ENCODE measurements at regions not wholly inside any gene's neighbourhood (a gene's known extent, or its start where the extent isn't known, plus 50 kb on each side); places are given as distances from the start of the nearest gene placed in this dataset.

GRCh38 chr5:125215593-125215992 lies 469.2 kb upstream of the ZNF608 start:
- Histone ChIP-seq H3K4me3 (ENCODE audit: low read depth in 1 of 2, low read length in 2 of 2) (no peak overlapping the region), H3K36me3 (ENCODE audit: control insufficient read depth in 2 of 2, insufficient read depth in 2 of 2, low read length in 1 of 2) (no peaks in the 10 kb centered on the region), H3K27ac (ENCODE audit: low read depth in 2 of 2, low read length in 1 of 2) (no peak overlapping the region), H3K4me1 (ENCODE audit: control insufficient read depth in 2 of 2, insufficient read depth in 2 of 2, low read length in 1 of 2) (no peaks in the 10 kb centered on the region), H3K9me3 (ENCODE audit: control insufficient read depth in 2 of 2, insufficient read depth in 1 of 2, low read depth in 1 of 2, low read length in 1 of 2) (no peaks in the 10 kb centered on the region), H3K27me3 (ENCODE audit: control insufficient read depth in 1 of 2, insufficient read depth in 2 of 2, low read length in 2 of 2) (no peaks in the 10 kb centered on the region)
- 94 to 96% methylated on average over 1 of the region's 1 CpG for WGBS, 2 donors

- no peak overlapping the region for H3K4me3 ChIP-seq (ENCODE audit: low read depth in 1 of 2, low read length in 2 of 2)
- H3K9me3 ChIP-seq (ENCODE audit: control insufficient read depth in 2 of 2, insufficient read depth in 1 of 2, low read depth in 1 of 2, low read length in 1 of 2) = no peaks in the 10 kb centered on the region
- H3K27me3 ChIP-seq (ENCODE audit: control insufficient read depth in 1 of 2, insufficient read depth in 2 of 2, low read length in 2 of 2) = no peaks in the 10 kb centered on the region
- no peaks in the 10 kb centered on the region for H3K36me3 ChIP-seq (ENCODE audit: control insufficient read depth in 2 of 2, insufficient read depth in 2 of 2, low read length in 1 of 2)
- H3K4me1 ChIP-seq (ENCODE audit: control insufficient read depth in 2 of 2, insufficient read depth in 2 of 2, low read length in 1 of 2) = no peaks in the 10 kb centered on the region
- H3K27ac ChIP-seq (ENCODE audit: low read depth in 2 of 2, low read length in 1 of 2) = no peak overlapping the region
Measured at GRCh38 chr5:125219710-125220109, 473.3 kb upstream of the ZNF608 start.

- Histone ChIP-seq H3K4me1 (ENCODE audit: control insufficient read depth in 2 of 2, insufficient read depth in 2 of 2, low read length in 1 of 2) (no peaks in the 10 kb centered on the region), H3K27ac (ENCODE audit: low read depth in 2 of 2, low read length in 1 of 2) (no peak overlapping the region), H3K27me3 (ENCODE audit: control insufficient read depth in 1 of 2, insufficient read depth in 2 of 2, low read length in 2 of 2) (no peaks in the 10 kb centered on the region), H3K36me3 (ENCODE audit: control insufficient read depth in 2 of 2, insufficient read depth in 2 of 2, low read length in 1 of 2) (no peaks in the 10 kb centered on the region), H3K9me3 (ENCODE audit: control insufficient read depth in 2 of 2, insufficient read depth in 1 of 2, low read depth in 1 of 2, low read length in 1 of 2) (no peaks in the 10 kb centered on the region), H3K4me3 (ENCODE audit: low read depth in 1 of 2, low read length in 2 of 2) (no peak overlapping the region)
- 92 to 98% methylated on average over 1 of the region's 1 CpG for whole genome bisulfite sequencing, 2 donors
Measured at GRCh38 chr5:125220284-125220683, 473.8 kb upstream of the ZNF608 start.

- 76 to 88% methylated on average over 7 of the region's 7 CpGs for WGBS, 2 donors
- no peaks in the 10 kb centered on the region for H3K36me3 ChIP-seq (ENCODE audit: control insufficient read depth in 2 of 2, insufficient read depth in 2 of 2, low read length in 1 of 2)
- H3K27me3 ChIP-seq (ENCODE audit: control insufficient read depth in 1 of 2, insufficient read depth in 2 of 2, low read length in 2 of 2) = no peaks in the 10 kb centered on the region
- no peak overlapping the region for H3K4me3 ChIP-seq (ENCODE audit: low read depth in 1 of 2, low read length in 2 of 2)
- H3K9me3 ChIP-seq (ENCODE audit: control insufficient read depth in 2 of 2, insufficient read depth in 1 of 2, low read depth in 1 of 2, low read length in 1 of 2) = no peaks in the 10 kb centered on the region
- no peaks in the 10 kb centered on the region for H3K4me1 ChIP-seq (ENCODE audit: control insufficient read depth in 2 of 2, insufficient read depth in 2 of 2, low read length in 1 of 2)
- H3K27ac ChIP-seq (ENCODE audit: low read depth in 2 of 2, low read length in 1 of 2) = no peak overlapping the region
Measured at GRCh38 chr5:125222597-125223240, 476.3 kb upstream of the ZNF608 start.

GRCh38 chr5:125225424-125225823 lies 479.0 kb upstream of the ZNF608 start:
- no peaks in the 10 kb centered on the region for H3K36me3 ChIP-seq (ENCODE audit: control insufficient read depth in 2 of 2, insufficient read depth in 2 of 2, low read length in 1 of 2)
- no peaks in the 10 kb centered on the region for H3K4me1 ChIP-seq (ENCODE audit: control insufficient read depth in 2 of 2, insufficient read depth in 2 of 2, low read length in 1 of 2)
- no peak overlapping the region for H3K27ac ChIP-seq (ENCODE audit: low read depth in 2 of 2, low read length in 1 of 2)
- H3K4me3 ChIP-seq (ENCODE audit: low read depth in 1 of 2, low read length in 2 of 2) = no peak overlapping the region
- H3K27me3 ChIP-seq (ENCODE audit: control insufficient read depth in 1 of 2, insufficient read depth in 2 of 2, low read length in 2 of 2) = no peaks in the 10 kb centered on the region
- 42 to 73% methylated on average over 2 of the region's 2 CpGs for WGBS, 2 donors
- no peaks in the 10 kb centered on the region for H3K9me3 ChIP-seq (ENCODE audit: control insufficient read depth in 2 of 2, insufficient read depth in 1 of 2, low read depth in 1 of 2, low read length in 1 of 2)

- 89 to 91% methylated on average over 4 of the region's 4 CpGs for WGBS, 2 donors
- Histone ChIP-seq H3K27me3 (ENCODE audit: control insufficient read depth in 1 of 2, insufficient read depth in 2 of 2, low read length in 2 of 2) (no peaks in the 10 kb centered on the region), H3K9me3 (ENCODE audit: control insufficient read depth in 2 of 2, insufficient read depth in 1 of 2, low read depth in 1 of 2, low read length in 1 of 2) (no peaks in the 10 kb centered on the region), H3K4me1 (ENCODE audit: control insufficient read depth in 2 of 2, insufficient read depth in 2 of 2, low read length in 1 of 2) (no peaks in the 10 kb centered on the region), H3K4me3 (ENCODE audit: low read depth in 1 of 2, low read length in 2 of 2) (no peak overlapping the region), H3K27ac (ENCODE audit: low read depth in 2 of 2, low read length in 1 of 2) (no peak overlapping the region), H3K36me3 (ENCODE audit: control insufficient read depth in 2 of 2, insufficient read depth in 2 of 2, low read length in 1 of 2) (no peaks in the 10 kb centered on the region)
Measured at GRCh38 chr5:125226825-125227224, 480.4 kb upstream of the ZNF608 start.

GRCh38 chr5:125227333-125228095 lies 481.1 kb upstream of the ZNF608 start:
- Histone ChIP-seq H3K9me3 (ENCODE audit: control insufficient read depth in 2 of 2, insufficient read depth in 1 of 2, low read depth in 1 of 2, low read length in 1 of 2) (no peaks in the 10 kb centered on the region), H3K27me3 (ENCODE audit: control insufficient read depth in 1 of 2, insufficient read depth in 2 of 2, low read length in 2 of 2) (no peaks in the 10 kb centered on the region), H3K36me3 (ENCODE audit: control insufficient read depth in 2 of 2, insufficient read depth in 2 of 2, low read length in 1 of 2) (no peaks in the 10 kb centered on the region), H3K4me1 (ENCODE audit: control insufficient read depth in 2 of 2, insufficient read depth in 2 of 2, low read length in 1 of 2) (no peaks in the 10 kb centered on the region), H3K27ac (ENCODE audit: low read depth in 2 of 2, low read length in 1 of 2) (no peak overlapping the region), H3K4me3 (ENCODE audit: low read depth in 1 of 2, low read length in 2 of 2) (no peak overlapping the region)
- WGBS, 2 donors = 85 to 90% methylated on average over 7 of the region's 7 CpGs

- WGBS, 2 donors = 58 to 63% methylated on average over 4 of the region's 4 CpGs
- Histone ChIP-seq H3K27me3 (ENCODE audit: control insufficient read depth in 1 of 2, insufficient read depth in 2 of 2, low read length in 2 of 2) (no peaks in the 10 kb centered on the region), H3K4me3 (ENCODE audit: low read depth in 1 of 2, low read length in 2 of 2) (no peak overlapping the region), H3K4me1 (ENCODE audit: control insufficient read depth in 2 of 2, insufficient read depth in 2 of 2, low read length in 1 of 2) (no peaks in the 10 kb centered on the region), H3K9me3 (ENCODE audit: control insufficient read depth in 2 of 2, insufficient read depth in 1 of 2, low read depth in 1 of 2, low read length in 1 of 2) (no peaks in the 10 kb centered on the region), H3K27ac (ENCODE audit: low read depth in 2 of 2, low read length in 1 of 2) (no peak overlapping the region), H3K36me3 (ENCODE audit: control insufficient read depth in 2 of 2, insufficient read depth in 2 of 2, low read length in 1 of 2) (no peaks in the 10 kb centered on the region)
Measured at GRCh38 chr5:125228363-125229070, 482.1 kb upstream of the ZNF608 start.

- 92 to 96% methylated on average over 4 of the region's 4 CpGs for WGBS, 2 donors
- no peak overlapping the region for H3K4me3 ChIP-seq (ENCODE audit: low read depth in 1 of 2, low read length in 2 of 2)
- no peaks in the 10 kb centered on the region for H3K36me3 ChIP-seq (ENCODE audit: control insufficient read depth in 2 of 2, insufficient read depth in 2 of 2, low read length in 1 of 2)
- no peak overlapping the region for H3K27ac ChIP-seq (ENCODE audit: low read depth in 2 of 2, low read length in 1 of 2)
- H3K4me1 ChIP-seq (ENCODE audit: control insufficient read depth in 2 of 2, insufficient read depth in 2 of 2, low read length in 1 of 2) = no peaks in the 10 kb centered on the region
- H3K9me3 ChIP-seq (ENCODE audit: control insufficient read depth in 2 of 2, insufficient read depth in 1 of 2, low read depth in 1 of 2, low read length in 1 of 2) = no peaks in the 10 kb centered on the region
- H3K27me3 ChIP-seq (ENCODE audit: control insufficient read depth in 1 of 2, insufficient read depth in 2 of 2, low read length in 2 of 2) = no peaks in the 10 kb centered on the region
Measured at GRCh38 chr5:125229556-125229955, 483.1 kb upstream of the ZNF608 start.

Data from esophagus (tissue), 2 donors.